ENCODE measurements at regions not wholly inside any gene's neighbourhood (a gene's known extent, or its start where the extent isn't known, plus 50 kb on each side); places are given as distances from the start of the nearest gene placed in this dataset.

DNA sequence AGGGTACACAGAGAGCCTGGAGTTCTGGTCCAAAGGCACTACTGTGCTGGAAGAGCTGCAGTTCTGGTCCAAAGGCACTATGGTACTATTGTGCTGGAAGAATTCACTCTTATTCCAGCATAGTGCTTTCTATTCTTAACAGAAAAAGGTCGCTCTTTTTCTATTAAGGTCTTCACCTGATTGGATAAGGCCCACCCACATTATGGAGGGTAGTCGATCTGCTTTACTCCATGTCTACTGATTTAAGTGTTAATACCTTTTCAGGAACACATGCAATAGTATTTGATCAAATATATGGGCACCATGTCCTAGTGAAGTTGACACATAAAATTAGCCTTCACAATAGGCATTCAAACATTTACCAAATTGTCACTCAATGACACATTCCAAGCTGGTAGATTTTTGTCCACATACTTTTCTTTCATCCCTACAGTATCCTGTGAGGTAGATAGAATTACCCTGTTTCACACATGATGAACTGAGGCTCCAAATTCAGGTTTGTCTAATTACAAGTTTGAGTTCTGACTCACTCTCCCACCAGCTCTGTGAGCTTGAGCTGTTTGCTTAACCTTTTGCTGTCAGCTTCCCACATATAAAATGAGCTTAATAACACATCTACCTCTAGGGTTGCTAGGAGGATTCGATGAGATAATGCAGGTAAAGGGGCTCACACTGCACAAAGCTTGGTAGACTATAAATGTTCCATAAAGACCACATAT lies 129.9 kb downstream of the AIPL1 start:
- no peaks in the 10 kb centered on the region for H3K79me2 ChIP-seq (ENCODE audit: control insufficient read depth, insufficient read depth, low read length)
- no peak overlapping the region for H3K27ac ChIP-seq (ENCODE audit: control insufficient read depth, insufficient read depth)
- 2% methylated on average over 3 of the region's 3 CpGs for WGBS (ENCODE audit: insufficient coverage, insufficient replicate concordance, low lambda C conversion rate, missing lambda C conversion rate)
- in situ Hi-C loops (cut with MboI) (no loop called here), intact Hi-C loops (cut with micrococcal nuclease; ENCODE audit: unreplicated experiment) (no loop called here)
- H3K4me3 ChIP-seq = no peak overlapping the region
- BruUV-seq (replicated peaks) = no TSS peak
- SMC1A ChIA-PET (ENCODE audit: uncharacterized antibody, unreplicated experiment) = interaction anchor here (0.9 kb wide), 1 partner anchor 48 kb away, joined by 3 read pairs; no protein-coding TSS in a partner anchor
- no peaks in the 10 kb centered on the region for H3K27me3 ChIP-seq (replicated peaks in 1 of 2; ENCODE audit: control insufficient read depth in 2 of 2, insufficient read depth in 2 of 2, low read length in 1 of 2)
- CTCF ChIA-PET = no interaction called here
- no peak for ATAC-seq
- FAIRE-seq = no peak
- no peak for DNase-seq (ENCODE audit: low read depth, low spot score)
- H3K36me3 ChIP-seq (ENCODE audit: control insufficient read depth in 2 of 2, insufficient read depth in 2 of 2, low read length in 1 of 2) = no peaks in the 10 kb centered on the region
- no peaks in the 10 kb centered on the region for H3K4me1 ChIP-seq (ENCODE audit: control insufficient read depth, insufficient read depth, low read length)
- H4K20me1 ChIP-seq (ENCODE audit: control insufficient read depth, insufficient read depth) = no peaks in the 10 kb centered on the region; the same call in 1 of the 2 replicates
- H3K4me2 ChIP-seq (ENCODE audit: control insufficient read depth, insufficient read depth) = no peak overlapping the region
- no peak overlapping the region for H2AFZ ChIP-seq (ENCODE audit: control insufficient read depth, low read depth, low read length)
- RAD21 ChIA-PET (ENCODE audit: unreplicated experiment) = interaction anchor here (0.8 kb wide), 1 partner anchor 131 kb away, joined by 3 read pairs; no protein-coding TSS in a partner anchor
- no peak overlapping the region for H3K9ac ChIP-seq (ENCODE audit: control insufficient read depth, insufficient read depth, low read length)
- H3K9me3 ChIP-seq (replicated peaks; ENCODE audit: control insufficient read depth, insufficient read depth, low read length) = no peaks in the 10 kb centered on the region
- POLR2A ChIA-PET = no interaction called here
- TF ChIP-seq, protein P1, sequence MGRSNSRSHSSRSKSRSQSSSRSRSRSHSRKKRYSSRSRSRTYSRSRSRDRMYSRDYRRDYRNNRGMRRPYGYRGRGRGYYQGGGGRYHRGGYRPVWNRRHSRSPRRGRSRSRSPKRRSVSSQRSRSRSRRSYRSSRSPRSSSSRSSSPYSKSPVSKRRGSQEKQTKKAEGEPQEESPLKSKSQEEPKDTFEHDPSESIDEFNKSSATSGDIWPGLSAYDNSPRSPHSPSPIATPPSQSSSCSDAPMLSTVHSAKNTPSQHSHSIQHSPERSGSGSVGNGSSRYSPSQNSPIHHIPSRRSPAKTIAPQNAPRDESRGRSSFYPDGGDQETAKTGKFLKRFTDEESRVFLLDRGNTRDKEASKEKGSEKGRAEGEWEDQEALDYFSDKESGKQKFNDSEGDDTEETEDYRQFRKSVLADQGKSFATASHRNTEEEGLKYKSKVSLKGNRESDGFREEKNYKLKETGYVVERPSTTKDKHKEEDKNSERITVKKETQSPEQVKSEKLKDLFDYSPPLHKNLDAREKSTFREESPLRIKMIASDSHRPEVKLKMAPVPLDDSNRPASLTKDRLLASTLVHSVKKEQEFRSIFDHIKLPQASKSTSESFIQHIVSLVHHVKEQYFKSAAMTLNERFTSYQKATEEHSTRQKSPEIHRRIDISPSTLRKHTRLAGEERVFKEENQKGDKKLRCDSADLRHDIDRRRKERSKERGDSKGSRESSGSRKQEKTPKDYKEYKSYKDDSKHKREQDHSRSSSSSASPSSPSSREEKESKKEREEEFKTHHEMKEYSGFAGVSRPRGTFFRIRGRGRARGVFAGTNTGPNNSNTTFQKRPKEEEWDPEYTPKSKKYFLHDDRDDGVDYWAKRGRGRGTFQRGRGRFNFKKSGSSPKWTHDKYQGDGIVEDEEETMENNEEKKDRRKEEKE (IDR thresholded peaks at IDR 0.05) = no peak
- TF ChIP-seq, protein P2, sequence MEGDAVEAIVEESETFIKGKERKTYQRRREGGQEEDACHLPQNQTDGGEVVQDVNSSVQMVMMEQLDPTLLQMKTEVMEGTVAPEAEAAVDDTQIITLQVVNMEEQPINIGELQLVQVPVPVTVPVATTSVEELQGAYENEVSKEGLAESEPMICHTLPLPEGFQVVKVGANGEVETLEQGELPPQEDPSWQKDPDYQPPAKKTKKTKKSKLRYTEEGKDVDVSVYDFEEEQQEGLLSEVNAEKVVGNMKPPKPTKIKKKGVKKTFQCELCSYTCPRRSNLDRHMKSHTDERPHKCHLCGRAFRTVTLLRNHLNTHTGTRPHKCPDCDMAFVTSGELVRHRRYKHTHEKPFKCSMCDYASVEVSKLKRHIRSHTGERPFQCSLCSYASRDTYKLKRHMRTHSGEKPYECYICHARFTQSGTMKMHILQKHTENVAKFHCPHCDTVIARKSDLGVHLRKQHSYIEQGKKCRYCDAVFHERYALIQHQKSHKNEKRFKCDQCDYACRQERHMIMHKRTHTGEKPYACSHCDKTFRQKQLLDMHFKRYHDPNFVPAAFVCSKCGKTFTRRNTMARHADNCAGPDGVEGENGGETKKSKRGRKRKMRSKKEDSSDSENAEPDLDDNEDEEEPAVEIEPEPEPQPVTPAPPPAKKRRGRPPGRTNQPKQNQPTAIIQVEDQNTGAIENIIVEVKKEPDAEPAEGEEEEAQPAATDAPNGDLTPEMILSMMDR (IDR thresholded peaks at IDR 0.05 in 2 of 3, conservative IDR thresholded peaks at IDR 0.05 in 1 of 3; ENCODE audit: control insufficient read depth in 2 of 3, extremely low read depth in 1 of 3, insufficient read depth in 1 of 3, low read depth in 3 of 3, low read length in 3 of 3) = no peak
- TF ChIP-seq, protein P3, sequence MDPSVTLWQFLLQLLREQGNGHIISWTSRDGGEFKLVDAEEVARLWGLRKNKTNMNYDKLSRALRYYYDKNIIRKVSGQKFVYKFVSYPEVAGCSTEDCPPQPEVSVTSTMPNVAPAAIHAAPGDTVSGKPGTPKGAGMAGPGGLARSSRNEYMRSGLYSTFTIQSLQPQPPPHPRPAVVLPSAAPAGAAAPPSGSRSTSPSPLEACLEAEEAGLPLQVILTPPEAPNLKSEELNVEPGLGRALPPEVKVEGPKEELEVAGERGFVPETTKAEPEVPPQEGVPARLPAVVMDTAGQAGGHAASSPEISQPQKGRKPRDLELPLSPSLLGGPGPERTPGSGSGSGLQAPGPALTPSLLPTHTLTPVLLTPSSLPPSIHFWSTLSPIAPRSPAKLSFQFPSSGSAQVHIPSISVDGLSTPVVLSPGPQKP (IDR thresholded peaks at IDR 0.05; ENCODE audit: low read depth, low read length) = no peak
- TF ChIP-seq, protein P4, sequence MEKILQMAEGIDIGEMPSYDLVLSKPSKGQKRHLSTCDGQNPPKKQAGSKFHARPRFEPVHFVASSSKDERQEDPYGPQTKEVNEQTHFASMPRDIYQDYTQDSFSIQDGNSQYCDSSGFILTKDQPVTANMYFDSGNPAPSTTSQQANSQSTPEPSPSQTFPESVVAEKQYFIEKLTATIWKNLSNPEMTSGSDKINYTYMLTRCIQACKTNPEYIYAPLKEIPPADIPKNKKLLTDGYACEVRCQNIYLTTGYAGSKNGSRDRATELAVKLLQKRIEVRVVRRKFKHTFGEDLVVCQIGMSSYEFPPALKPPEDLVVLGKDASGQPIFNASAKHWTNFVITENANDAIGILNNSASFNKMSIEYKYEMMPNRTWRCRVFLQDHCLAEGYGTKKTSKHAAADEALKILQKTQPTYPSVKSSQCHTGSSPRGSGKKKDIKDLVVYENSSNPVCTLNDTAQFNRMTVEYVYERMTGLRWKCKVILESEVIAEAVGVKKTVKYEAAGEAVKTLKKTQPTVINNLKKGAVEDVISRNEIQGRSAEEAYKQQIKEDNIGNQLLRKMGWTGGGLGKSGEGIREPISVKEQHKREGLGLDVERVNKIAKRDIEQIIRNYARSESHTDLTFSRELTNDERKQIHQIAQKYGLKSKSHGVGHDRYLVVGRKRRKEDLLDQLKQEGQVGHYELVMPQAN (conservative IDR thresholded peaks at IDR 0.05) = no peak
- no peak for TF ChIP-seq NFYB (IDR thresholded peaks at IDR 0.05; ENCODE audit: insufficient read depth, low read depth, low read length)
- TF ChIP-seq RCOR1 (conservative IDR thresholded peaks at IDR 0.05; ENCODE audit: low read depth, low read length) = no peak
